CD4-positive, alpha-beta T cell treated with Interleukin-4 for 4 hours (primary cell): ENCODE measurements at regions not wholly inside any gene's neighbourhood (a gene's known extent, or its start where the extent isn't known, plus 50 kb on each side); places are given as distances from the start of the nearest gene placed in this dataset.

Experiments used
- DNase-seq: peaks from one replicate; pipeline ENCODE4 v3.0.0-alpha.2; 2020

GRCh38 chr22:48517039-48518030, 1310.3 kb downstream of the BRD1 start:
- DNase-seq = no peak

- no peak for DNase-seq
These were observed 1311.1 kb downstream of the BRD1 start for GRCh38 chr22:48516571-48516970.

GRCh38 chr22:48515571-48516200, 1312.0 kb downstream of the BRD1 start:
- DNase-seq = no peak

GRCh38 chr22:48513929-48514328, 1313.7 kb downstream of the BRD1 start:
- no peak for DNase-seq

GRCh38 chr22:48513446-48513845, 1314.2 kb downstream of the BRD1 start:
- DNase-seq = no peak

GRCh38 chr22:48511781-48512327, 1315.8 kb downstream of the BRD1 start:
- no peak for DNase-seq

- no peak for DNase-seq
These were observed 1316.5 kb downstream of the BRD1 start for GRCh38 chr22:48511211-48511610.

- no peak for DNase-seq
These were observed 1317.1 kb downstream of the BRD1 start for GRCh38 chr22:48510599-48510998.

- no peak for DNase-seq
These were observed 1319.9 kb downstream of the BRD1 start for GRCh38 chr22:48507595-48508350.

GRCh38 chr22:48507171-48507570, 1320.5 kb downstream of the BRD1 start:
- DNase-seq = no peak

- DNase-seq = no peak
These were observed 1321.0 kb downstream of the BRD1 start for GRCh38 chr22:48506506-48507145.

- no peak for DNase-seq
These were observed 1321.8 kb downstream of the BRD1 start for GRCh38 chr22:48505891-48506290.

GRCh38 chr22:48504519-48505140, 1323.0 kb downstream of the BRD1 start:
- no peak for DNase-seq

- no peak for DNase-seq
These were observed 1323.8 kb downstream of the BRD1 start for GRCh38 chr22:48503876-48504275.

GRCh38 chr22:48503035-48503625, 1324.5 kb downstream of the BRD1 start:
- DNase-seq = no peak

- DNase-seq = no peak
These were observed 1326.4 kb downstream of the BRD1 start for GRCh38 chr22:48501231-48501750.

GRCh38 chr22:48500471-48501230, 1327.0 kb downstream of the BRD1 start:
- DNase-seq = no peak

- DNase-seq = no peak
These were observed 1327.9 kb downstream of the BRD1 start for GRCh38 chr22:48499456-48500425.
